Right atrium auricular region (tissue), 2 donors: ENCODE measurements at regions not wholly inside any gene's neighbourhood (a gene's known extent, or its start where the extent isn't known, plus 50 kb on each side); places are given as distances from the start of the nearest gene placed in this dataset.

ENCODE experiments used
- DNase-seq: peaks from one replicate; pipeline ENCODE4 v3.0.0-alpha.2; 2019; ENCODE audit warnings: low spot score
- H3K27ac ChIP-seq, 2 donors: fragments of 200-600 bp; sonication (generic); 1 replicate in 1 of 2; 2 replicates in 1 of 2; pipeline ENCODE4 v1.5.1; 2016 to 2019
- H3K27me3 ChIP-seq, 2 donors: fragments of 200-600 bp; sonication (generic); one replicate each; pipeline versions ENCODE4 v1.5.1 to v1.6.0; 2017 to 2019
- H3K36me3 ChIP-seq: fragments of 200-600 bp; sonication (generic); one replicate; pipeline ENCODE4 v1.5.1; 2016
- H3K4me1 ChIP-seq, 2 donors: fragments of 200-600 bp; sonication (generic); one replicate each; pipeline versions ENCODE4 v1.5.1 to v1.6.0; 2017 to 2019
- H3K4me3 ChIP-seq, 2 donors: fragments of 200-600 bp; sonication (generic); 1 replicate in 1 of 2; 2 replicates in 1 of 2; pipeline ENCODE4 v1.5.1; 2017 to 2019; ENCODE audit warnings: mild to moderate bottlenecking in 1 of 2, moderate library complexity in 1 of 2
- H3K9me3 ChIP-seq, 2 donors: fragments of 200-600 bp; sonication (generic); one replicate each; pipeline ENCODE4 v1.5.1; 2019
- TF ChIP-seq, protein P1 (sequence below), 2 donors: fragments of 200-600 bp; sonication (generic); IDR thresholded peaks; one replicate each; pipeline ENCODE4 v1.5.1; 2019; ENCODE audit warnings: antibody characterized with exemption in 2 of 2

DNA sequence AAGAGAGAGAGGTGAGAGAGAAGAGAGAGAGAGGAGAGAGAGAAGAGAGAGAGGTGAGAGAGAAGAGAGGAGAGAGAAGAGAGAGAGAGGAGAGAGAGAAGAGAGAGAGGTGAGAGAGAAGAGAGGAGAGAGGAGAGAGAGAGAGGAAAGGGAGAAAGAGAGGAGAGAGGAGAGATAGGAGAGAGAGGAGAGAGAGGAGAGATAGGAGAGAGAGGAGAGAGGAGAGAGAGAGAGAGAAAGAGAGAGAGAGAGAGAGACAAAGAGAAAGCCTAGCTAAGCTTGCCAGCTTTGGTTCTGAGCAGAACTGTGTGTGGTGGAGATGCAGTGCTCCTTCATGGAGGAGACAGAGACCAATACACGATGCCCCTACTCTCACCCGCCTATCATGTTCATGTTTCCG lies 99.1 kb upstream of the KCNA3 start:
- Histone ChIP-seq H3K9me3 (no peaks in the 10 kb centered on the region), H3K4me3 (no peak overlapping the region), H3K36me3 (no peaks in the 10 kb centered on the region), H3K27me3 (no peaks in the 10 kb centered on the region), H3K27ac (no peak overlapping the region), H3K4me1 (no peaks in the 10 kb centered on the region)
- DNase-seq, result no peak
- TF ChIP-seq, protein P1, sequence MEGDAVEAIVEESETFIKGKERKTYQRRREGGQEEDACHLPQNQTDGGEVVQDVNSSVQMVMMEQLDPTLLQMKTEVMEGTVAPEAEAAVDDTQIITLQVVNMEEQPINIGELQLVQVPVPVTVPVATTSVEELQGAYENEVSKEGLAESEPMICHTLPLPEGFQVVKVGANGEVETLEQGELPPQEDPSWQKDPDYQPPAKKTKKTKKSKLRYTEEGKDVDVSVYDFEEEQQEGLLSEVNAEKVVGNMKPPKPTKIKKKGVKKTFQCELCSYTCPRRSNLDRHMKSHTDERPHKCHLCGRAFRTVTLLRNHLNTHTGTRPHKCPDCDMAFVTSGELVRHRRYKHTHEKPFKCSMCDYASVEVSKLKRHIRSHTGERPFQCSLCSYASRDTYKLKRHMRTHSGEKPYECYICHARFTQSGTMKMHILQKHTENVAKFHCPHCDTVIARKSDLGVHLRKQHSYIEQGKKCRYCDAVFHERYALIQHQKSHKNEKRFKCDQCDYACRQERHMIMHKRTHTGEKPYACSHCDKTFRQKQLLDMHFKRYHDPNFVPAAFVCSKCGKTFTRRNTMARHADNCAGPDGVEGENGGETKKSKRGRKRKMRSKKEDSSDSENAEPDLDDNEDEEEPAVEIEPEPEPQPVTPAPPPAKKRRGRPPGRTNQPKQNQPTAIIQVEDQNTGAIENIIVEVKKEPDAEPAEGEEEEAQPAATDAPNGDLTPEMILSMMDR (IDR thresholded peaks at IDR 0.05), result no peak

DNA sequence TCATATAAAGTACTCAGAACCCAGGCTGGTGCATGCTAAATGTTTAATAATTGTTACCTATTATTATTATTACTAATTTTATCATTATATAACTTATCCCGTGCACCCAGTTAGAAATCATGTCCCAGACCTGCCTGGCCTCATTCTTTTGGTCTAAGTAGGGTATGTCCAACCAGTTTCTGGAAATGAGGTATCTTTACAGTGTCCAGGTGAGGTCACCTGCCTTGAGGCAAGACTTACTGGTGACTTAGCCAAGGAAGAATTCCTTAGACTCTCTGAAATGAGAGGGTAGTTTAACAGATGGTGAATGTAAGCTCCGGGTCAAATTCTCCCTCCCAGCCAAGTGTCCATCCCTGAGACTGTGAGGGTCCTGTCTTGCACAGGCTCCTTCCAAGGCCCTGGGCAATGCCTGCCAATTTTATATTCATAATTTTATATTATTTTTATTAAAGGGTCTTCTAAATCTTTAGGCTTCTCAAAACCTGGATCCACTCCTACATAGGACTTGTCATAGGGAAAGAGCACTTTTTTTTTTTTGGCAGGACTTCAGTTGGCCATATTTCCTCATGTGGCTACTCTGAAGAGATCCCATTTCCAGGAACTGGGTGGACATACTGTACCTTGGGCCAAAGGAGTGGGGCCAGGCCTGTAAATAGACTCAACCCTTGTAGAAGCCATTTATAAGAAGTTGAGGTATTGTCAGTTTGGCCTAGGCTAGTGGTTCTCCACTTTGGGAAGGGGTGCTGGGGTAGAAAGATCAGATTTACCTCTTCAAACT lies 96.7 kb upstream of the KCNA3 start:
- no peak overlapping the region for H3K4me3 ChIP-seq
- no peak for DNase-seq
- TF ChIP-seq, protein P1 (IDR thresholded peaks at IDR 0.05), result no peak
- no peaks in the 10 kb centered on the region for H3K9me3 ChIP-seq
- no peaks in the 10 kb centered on the region for H3K27me3 ChIP-seq
- H3K4me1 ChIP-seq, result no peaks in the 10 kb centered on the region
- H3K27ac ChIP-seq, result no peak overlapping the region
- H3K36me3 ChIP-seq, result no peaks in the 10 kb centered on the region

DNA sequence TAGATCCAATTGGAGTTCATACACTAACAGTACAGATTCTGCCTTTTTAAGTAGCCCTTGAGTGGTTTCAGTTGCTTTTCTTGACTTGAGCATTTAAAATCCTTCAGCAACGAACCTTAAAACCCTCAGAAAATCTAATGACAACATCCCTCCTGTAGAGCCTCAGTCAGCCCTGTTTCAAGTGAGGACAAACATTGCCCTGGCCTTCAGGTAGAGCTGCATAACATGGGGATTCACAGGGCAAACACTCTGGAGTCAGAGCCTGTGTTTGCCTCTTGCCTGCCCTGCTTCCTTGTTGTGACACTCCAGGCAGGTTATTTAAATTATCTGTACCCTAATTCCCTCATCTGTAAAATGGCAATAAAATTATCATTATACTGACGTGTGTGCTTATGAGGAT lies 96.1 kb upstream of the KCNA3 start:
- Histone ChIP-seq H3K27me3 (no peaks in the 10 kb centered on the region), H3K4me1 (peaks cover 0 to under 1% of the 10 kb centered on the region in 2 donors)

DNA sequence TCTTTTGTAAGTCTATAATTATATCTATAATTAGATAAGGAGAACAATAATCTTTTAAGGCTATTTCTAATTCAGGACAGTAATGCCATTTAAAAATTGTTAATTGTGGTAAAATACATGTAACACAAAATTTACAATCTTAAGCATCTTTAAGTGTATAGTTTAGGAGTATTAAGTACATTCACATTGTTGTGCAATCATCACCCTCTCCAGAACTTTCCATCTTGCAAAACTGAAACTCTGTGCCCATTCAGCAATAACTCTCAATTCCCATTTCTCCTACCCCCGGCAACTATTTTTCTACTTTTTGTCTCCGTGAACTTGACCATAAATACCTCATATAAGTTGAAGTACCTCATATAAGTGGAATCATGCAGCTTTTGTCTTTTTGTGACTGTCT lies 93.9 kb upstream of the KCNA3 start:
- no peak for DNase-seq
- TF ChIP-seq, protein P1 (IDR thresholded peaks at IDR 0.05), result no peak
- Histone ChIP-seq H3K27ac (no peak overlapping the region), H3K4me1 (peaks cover 0 to 6% of the 10 kb centered on the region in 2 donors), H3K36me3 (no peaks in the 10 kb centered on the region), H3K9me3 (no peaks in the 10 kb centered on the region), H3K4me3 (no peak overlapping the region), H3K27me3 (no peaks in the 10 kb centered on the region)

More for the DNA sequence above, 96.1 kb upstream of the KCNA3 start:
- Histone ChIP-seq H3K4me3 (no peak overlapping the region), H3K36me3 (no peaks in the 10 kb centered on the region), H3K27ac (no peak overlapping the region), H3K9me3 (no peaks in the 10 kb centered on the region)
- TF ChIP-seq, protein P1 (IDR thresholded peaks at IDR 0.05), result no peak
- DNase-seq, result no peak

GRCh38 chr1:110766336-110766647 lies 91.6 kb upstream of the KCNA3 start:
- Histone ChIP-seq H3K9me3 (no peaks in the 10 kb centered on the region), H3K27me3 (no peaks in the 10 kb centered on the region), H3K4me1 (peaks cover 0 to 6% of the 10 kb centered on the region in 2 donors), H3K36me3 (no peaks in the 10 kb centered on the region), H3K4me3 (no peak overlapping the region), H3K27ac (no peak overlapping the region)
- TF ChIP-seq, protein P1 (IDR thresholded peaks at IDR 0.05), result peak; percentile 3 to 6
- no peak for DNase-seq
